ENCODE measurements at regions not wholly inside any gene's neighbourhood (a gene's known extent, or its start where the extent isn't known, plus 50 kb on each side); places are given as distances from the start of the nearest gene placed in this dataset.

GRCh38 chr12:75894965-75895754 lies 136.4 kb downstream of the PHLDA1 start:
- DNase-seq = no peak

DNA sequence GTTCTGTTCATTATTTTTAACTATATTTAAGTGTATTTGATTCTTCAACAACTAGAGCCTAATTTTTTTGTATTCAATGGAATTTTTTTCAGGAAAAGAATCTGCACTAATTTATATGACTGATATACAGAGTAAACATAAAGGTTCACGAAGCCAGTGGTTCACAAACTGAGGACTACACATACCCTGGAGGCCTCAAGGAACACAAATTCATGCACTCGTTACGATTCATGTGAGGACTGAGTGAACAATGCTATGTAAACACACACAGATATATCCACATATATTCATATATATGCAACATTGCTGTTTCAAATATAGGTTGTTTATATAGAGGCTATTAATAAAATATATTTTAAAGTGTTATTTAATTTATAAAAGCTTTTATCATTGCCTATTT lies 137.8 kb downstream of the PHLDA1 start:
- DNase-seq = no peak

GRCh38 chr12:75892731-75893408 lies 138.7 kb downstream of the PHLDA1 start:
- no peak for DNase-seq

DNA sequence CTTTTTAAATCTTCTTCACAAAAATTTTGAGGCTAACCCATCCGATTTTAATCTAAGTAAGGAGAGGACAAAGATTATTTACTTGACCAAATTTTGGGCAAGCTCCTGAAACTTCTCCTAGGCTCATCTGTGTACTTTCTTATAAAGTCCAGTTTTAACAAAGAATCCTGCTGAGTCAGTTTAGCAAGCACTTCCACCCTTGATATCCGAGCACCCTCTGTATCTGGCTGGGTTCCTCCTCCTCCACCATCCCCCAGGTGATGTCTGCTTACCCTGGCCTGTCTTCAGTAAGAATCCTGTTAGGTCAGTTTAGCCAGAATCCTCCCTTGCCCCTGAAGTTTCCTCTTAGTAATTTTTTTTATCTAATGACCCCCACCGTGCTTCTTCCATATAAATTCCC lies 140.5 kb downstream of the PHLDA1 start:
- DNase-seq = no peak

- no peak for DNase-seq
These were observed 140.9 kb downstream of the PHLDA1 start for GRCh38 chr12:75890660-75891059.

GRCh38 chr12:75890141-75890540 lies 141.4 kb downstream of the PHLDA1 start:
- DNase-seq = no peak

- DNase-seq = peak; percentile 51
These were observed 142.5 kb downstream of the PHLDA1 start for GRCh38 chr12:75888874-75889613.

DNA sequence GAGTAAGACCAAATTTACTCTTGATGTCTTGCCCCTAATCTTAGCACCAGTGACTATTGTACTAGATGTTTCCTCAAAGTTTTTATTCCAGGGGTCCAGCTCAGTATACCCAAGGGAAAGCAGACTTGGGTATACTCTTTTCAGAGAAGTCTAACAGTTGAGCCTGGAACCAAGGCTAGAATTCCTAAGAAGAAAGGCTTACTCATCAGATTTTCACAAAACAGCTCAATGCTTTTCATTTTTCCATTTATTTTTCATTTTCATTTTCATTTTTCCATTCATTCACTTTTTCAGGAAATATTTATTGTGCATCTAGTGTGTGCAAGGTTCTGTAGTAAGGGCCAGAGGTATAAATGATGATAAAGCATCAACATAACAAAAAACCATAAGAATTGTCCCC lies 143.2 kb downstream of the PHLDA1 start:
- DNase-seq = no peak

GRCh38 chr12:75887979-75888378 lies 143.6 kb downstream of the PHLDA1 start:
- no peak for DNase-seq

DNA sequence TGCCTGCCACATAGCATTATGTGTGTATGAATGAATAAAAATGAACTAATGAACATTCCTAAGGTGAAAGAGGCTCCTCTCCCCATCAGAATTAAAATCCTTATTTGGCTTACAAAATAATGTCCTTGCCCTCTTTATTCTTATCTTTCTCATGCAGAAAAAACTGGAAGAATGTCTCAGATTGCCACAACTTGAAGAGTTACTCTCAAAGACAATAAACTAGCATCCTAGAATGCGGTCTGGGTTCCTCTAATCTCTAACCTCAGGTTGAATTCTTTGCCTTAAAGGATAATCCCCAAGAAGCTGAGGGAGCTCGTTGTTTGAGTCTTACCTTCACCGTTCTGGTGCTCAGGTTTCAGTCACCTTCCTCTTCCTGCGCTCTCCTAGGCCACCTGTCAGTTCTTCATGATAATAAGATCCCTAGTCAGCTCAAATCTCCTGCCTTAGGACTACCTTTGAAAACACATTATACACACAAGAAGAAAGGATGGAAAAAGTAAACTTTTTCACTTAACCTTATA lies 147.1 kb downstream of the PHLDA1 start:
- no peak for DNase-seq

DNA sequence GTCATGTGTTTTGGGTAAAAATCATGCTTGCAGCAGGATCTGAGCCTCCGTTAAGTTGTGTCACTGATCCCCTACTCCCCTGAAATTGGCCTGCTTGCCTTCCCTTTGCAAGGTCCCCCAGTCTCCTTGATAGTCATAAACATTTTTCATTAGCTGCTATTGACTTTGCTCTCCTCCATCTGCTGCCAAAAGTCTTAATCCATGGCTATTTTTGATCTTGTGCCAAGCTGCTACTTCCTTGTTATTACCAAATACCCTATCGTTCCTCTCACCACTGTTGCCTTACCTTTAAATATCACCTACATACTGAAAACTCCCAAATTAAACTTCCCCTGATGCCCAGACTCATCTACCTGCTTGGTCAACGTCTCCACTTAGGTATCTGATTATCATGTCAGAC lies 148.3 kb downstream of the PHLDA1 start:
- no peak for DNase-seq

DNA sequence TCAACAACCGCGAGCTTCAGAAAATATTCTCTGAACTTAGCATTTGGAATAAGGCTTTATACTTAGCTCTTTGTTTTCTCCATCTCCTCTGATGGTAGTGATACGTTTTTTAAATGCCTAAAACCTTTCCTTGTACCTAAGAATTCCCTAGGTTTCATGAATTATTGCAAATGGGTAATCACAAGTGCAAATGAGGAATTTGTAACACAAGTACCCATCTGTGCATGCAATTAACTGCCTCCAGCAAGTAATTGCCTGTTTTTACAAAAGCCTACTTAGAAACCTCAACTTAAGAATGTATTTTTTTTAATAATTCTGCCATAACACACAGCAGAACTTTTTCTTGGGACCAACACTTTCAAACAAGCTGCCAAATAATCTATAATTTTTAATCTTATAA lies 149.2 kb downstream of the PHLDA1 start:
- DNase-seq = no peak

- DNase-seq = no peak
These were observed 149.7 kb downstream of the PHLDA1 start for GRCh38 chr12:75881920-75882319.

DNA sequence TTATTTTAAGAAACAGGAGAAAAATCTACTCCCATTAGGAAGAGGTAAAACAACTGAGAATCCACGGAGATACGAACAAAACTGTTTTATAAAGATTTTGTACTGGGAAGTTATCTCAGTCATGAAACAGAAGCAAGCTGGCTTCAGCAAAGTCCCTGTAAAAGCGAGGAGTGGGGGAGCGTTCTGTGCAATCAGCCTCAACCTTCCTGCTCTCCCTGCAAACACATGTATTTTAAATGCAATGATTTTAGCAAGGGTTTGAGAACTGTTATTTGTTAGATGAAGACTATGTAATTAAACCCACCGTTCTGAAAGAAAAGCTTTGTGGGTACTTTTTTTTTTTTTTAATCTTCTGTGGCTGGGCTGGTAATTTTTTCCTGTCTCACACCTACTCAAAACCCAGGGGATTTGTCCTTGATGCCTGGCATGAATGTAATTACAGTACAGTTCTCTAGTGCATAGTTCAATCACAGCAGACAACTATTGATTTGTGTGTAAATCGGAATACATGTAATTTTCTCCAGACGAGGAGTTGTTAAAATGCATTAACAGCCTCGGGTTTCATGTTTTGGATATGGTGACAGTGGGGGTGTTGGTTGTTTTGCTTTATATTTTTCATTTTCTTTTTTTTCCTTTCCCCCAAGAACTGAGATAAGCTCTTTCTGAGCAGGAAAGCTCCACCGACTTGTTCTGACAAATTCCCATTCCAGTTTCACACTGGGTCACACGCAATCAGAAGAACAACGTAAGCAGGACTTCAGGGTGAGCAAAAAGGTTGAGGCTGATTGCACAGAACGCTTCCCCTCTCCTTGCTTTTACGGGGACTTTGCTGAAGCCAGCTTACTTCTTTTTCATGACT lies 153.6 kb downstream of the PHLDA1 start:
- DNase-seq = no peak

GRCh38 chr12:75876832-75877762 lies 154.5 kb downstream of the PHLDA1 start:
- no peak for DNase-seq

DNA sequence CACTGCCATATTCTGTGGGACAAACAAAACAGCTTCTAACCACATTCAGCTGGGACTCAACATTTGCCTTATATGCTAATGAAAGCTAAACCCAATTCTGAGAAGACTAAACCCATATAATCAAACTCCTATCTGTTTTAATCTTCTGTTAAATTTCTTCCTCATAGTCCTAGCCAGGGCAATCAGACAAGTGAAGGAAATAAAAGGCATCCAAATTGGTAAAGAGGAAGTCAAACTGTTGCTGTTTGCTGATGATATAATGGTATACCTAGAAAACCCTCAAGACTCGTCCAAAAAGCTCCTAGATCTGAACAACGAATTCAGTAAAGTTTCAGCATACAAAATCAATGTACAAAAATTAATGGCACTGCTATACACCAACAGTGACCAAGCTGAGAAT lies 157.1 kb downstream of the PHLDA1 start:
- DNase-seq = no peak

DNA sequence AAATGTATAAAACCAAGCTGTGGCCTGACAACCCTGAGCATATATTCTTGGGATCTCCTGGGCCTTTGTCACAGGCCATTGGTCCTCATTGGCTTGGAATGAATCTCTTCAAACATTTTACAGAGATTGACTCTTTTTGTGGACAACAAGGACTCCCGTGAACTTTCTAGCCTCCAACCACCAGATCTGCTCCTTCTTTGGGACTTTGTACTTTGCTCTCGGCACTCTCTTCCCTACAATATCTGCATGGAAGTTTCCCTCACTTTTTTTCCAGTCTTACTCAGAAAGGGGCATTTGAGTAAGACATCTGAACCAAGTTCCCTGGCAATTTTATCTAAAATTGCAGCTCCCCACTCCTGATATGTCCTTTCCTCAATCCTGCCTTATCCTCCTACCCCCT lies 158.8 kb downstream of the PHLDA1 start:
- DNase-seq = no peak

GRCh38 chr12:75870878-75871277 lies 160.7 kb downstream of the PHLDA1 start:
- DNase-seq = no peak

DNA sequence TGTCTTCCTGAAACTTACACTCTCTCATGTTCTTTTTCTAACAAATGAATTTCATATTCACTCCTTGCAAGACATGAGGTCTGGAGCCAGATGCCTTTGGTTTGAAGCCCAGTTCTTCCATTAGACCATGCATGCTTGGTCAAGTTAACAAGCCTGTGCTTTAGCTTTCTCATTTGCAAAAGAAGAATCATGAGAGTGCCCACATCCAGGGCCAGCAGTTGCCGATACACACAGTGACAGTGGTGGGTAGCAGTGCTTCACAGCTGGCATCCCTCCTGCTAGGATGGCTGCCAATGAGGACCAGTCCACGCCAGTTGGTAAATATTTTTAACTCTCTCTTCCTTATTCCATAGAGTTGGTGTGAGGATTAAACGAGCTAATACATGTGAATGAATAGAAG lies 163.1 kb downstream of the PHLDA1 start:
- peak; percentile 25 for DNase-seq

DNA sequence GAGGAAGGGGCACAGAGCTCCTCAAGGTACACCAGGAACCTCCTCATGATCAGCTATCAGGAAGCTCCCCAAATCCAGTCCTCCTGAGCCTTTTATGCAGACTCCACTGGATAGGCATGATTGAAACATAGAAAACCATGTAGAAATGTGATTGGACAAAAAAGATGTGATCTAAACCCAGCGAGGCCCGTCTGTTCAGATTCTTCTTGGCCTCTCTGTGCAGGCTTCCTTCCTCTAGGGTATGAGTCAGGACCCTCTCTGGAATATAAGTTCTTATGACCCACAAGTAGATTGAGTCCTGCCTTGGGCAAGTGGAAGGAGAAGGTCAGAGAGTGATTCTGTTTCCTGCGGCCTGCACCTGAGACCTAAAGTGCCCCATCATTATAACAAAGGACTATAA lies 166.3 kb downstream of the PHLDA1 start:
- no peak for DNase-seq

DNA sequence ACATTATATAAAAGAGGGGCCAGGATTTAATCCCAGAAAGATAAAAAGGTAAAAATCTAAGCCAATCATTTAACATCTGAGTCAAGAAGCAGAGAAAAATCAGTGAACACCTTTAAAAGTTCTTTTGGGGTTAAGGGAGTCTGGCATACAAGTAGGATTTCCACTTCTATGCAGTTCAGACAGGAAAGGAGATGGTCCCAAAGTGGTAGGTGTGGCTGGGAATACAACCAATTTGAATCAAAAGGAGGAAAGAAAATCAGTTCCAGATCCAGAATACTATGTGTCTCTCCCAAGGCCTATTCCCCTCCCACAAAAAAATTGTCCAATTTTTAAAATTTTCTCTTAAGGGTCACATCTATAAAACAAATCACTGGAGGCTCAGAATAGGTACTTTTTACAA lies 167.4 kb downstream of the PHLDA1 start:
- DNase-seq = no peak

DNA sequence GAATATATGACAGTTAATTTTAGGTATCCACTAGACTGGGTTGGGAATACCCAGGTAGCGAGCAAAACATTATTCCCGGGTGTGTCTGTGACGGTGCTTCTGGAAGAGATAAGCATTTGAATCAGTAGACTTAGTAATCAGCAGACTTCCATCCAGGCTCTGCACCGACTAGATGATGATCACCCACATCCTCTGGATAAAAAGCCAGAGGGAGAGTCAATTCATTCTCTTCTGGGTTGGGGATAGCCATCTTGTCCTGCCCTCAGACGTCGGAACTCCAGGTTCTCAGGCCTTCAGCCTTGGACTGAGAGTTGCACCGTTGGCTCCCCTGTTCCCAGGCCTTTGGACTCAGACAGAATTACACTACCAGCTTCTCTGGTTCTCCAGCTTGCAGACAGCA lies 168.0 kb downstream of the PHLDA1 start:
- no peak for DNase-seq
